ENCODE measurements at regions not wholly inside any gene's neighbourhood (a gene's known extent, or its start where the extent isn't known, plus 50 kb on each side); places are given as distances from the start of the nearest gene placed in this dataset.
"Not testable (repeated sequence)": the region's sequence is repeated elsewhere in the genome, so short reads cannot be mapped to it uniquely, and the experiment has no call there.

- Histone ChIP-seq H3K9ac (ENCODE audit: low read length) (no peak overlapping the region), H3K4me1 (ENCODE audit: low read length) (no peaks in the 10 kb centered on the region), H3K9me2 (replicated peaks; ENCODE audit: insufficient read depth, low read length) (no peaks in the 10 kb centered on the region), H4K20me1 (ENCODE audit: insufficient read depth, low read length) (no peaks in the 10 kb centered on the region), H2AFZ (ENCODE audit: low read length) (no peak overlapping the region), H3K9me3 (replicated peaks; ENCODE audit: insufficient read depth, low read length) (no peaks in the 10 kb centered on the region), H3K27me3 (replicated peaks; ENCODE audit: insufficient read depth, low read length) (no peaks in the 10 kb centered on the region), H3K27ac (ENCODE audit: low read length) (no peak overlapping the region), H3K4me2 (ENCODE audit: low read depth, low read length) (no peak overlapping the region), H3F3A (ENCODE audit: insufficient read depth, low read length) (no peaks in the 10 kb centered on the region), H3K79me2 (ENCODE audit: low read length) (no peaks in the 10 kb centered on the region), H3K36me3 (replicated peaks; ENCODE audit: insufficient read depth, low read length) (no peaks in the 10 kb centered on the region), H3K4me3 (ENCODE audit: low read length) (no peak overlapping the region)
- no peak for TF ChIP-seq CTCF (IDR thresholded peaks at IDR 0.05; ENCODE audit: low read length)
- no peak for TF ChIP-seq EZH2 (optimal IDR thresholded peaks at IDR 0.05; ENCODE audit: low read depth, low read length)
- no peak for TF ChIP-seq EZH2phosphoT487 (IDR thresholded peaks at IDR 0.05; ENCODE audit: low read length)
- no peak for DNase-seq
These were observed 1117.6 kb upstream of the SLC39A10 start for GRCh38 chr2:194539425-194539824.

GRCh38 chr2:194526121-194526520 is 1130.9 kb upstream of the SLC39A10 start:
- TF ChIP-seq EZH2 (optimal IDR thresholded peaks at IDR 0.05; ENCODE audit: low read depth, low read length), result no peak
- TF ChIP-seq EZH2phosphoT487 (IDR thresholded peaks at IDR 0.05; ENCODE audit: low read length), result no peak
- TF ChIP-seq CTCF (IDR thresholded peaks at IDR 0.05; ENCODE audit: low read length), result no peak
- H3K9me2 ChIP-seq (replicated peaks; ENCODE audit: insufficient read depth, low read length), result 0 out of 2 replicates have a peak, but pooled peaks cover 2% of the 10 kb centered on the region
- no peak overlapping the region for H2AFZ ChIP-seq (ENCODE audit: low read length)
- H3K79me2 ChIP-seq (ENCODE audit: low read length), result no peaks in the 10 kb centered on the region
- H3K9ac ChIP-seq (ENCODE audit: low read length), result no peak overlapping the region
- H3K36me3 ChIP-seq (replicated peaks; ENCODE audit: insufficient read depth, low read length), result no peaks in the 10 kb centered on the region
- H3K27me3 ChIP-seq (replicated peaks; ENCODE audit: insufficient read depth, low read length), result no peaks in the 10 kb centered on the region
- no peak overlapping the region for H3K27ac ChIP-seq (ENCODE audit: low read length)
- H3F3A ChIP-seq (ENCODE audit: insufficient read depth, low read length), result no peaks in the 10 kb centered on the region
- no peak for DNase-seq
- H3K4me2 ChIP-seq (ENCODE audit: low read depth, low read length), result no peak overlapping the region
- H3K4me3 ChIP-seq (ENCODE audit: low read length), result no peak overlapping the region
- no peaks in the 10 kb centered on the region for H3K9me3 ChIP-seq (replicated peaks; ENCODE audit: insufficient read depth, low read length)
- no peaks in the 10 kb centered on the region for H4K20me1 ChIP-seq (ENCODE audit: insufficient read depth, low read length)
- no peaks in the 10 kb centered on the region for H3K4me1 ChIP-seq (ENCODE audit: low read length)

GRCh38 chr2:194514281-194514680 is 1142.7 kb upstream of the SLC39A10 start:
- Histone ChIP-seq H4K20me1 (ENCODE audit: insufficient read depth, low read length) (no peaks in the 10 kb centered on the region), H3K9ac (ENCODE audit: low read length) (no peak overlapping the region), H3F3A (ENCODE audit: insufficient read depth, low read length) (no peaks in the 10 kb centered on the region), H3K9me2 (replicated peaks; ENCODE audit: insufficient read depth, low read length) (no peaks in the 10 kb centered on the region), H3K9me3 (replicated peaks; ENCODE audit: insufficient read depth, low read length) (no peaks in the 10 kb centered on the region), H3K27ac (ENCODE audit: low read length) (no peak overlapping the region), H3K79me2 (ENCODE audit: low read length) (no peaks in the 10 kb centered on the region), H3K27me3 (replicated peaks; ENCODE audit: insufficient read depth, low read length) (no peaks in the 10 kb centered on the region), H3K36me3 (replicated peaks; ENCODE audit: insufficient read depth, low read length) (no peaks in the 10 kb centered on the region), H3K4me3 (ENCODE audit: low read length) (no peak overlapping the region), H3K4me2 (ENCODE audit: low read depth, low read length) (no peak overlapping the region), H2AFZ (ENCODE audit: low read length) (no peak overlapping the region), H3K4me1 (ENCODE audit: low read length) (no peaks in the 10 kb centered on the region)
- DNase-seq, result no peak
- TF ChIP-seq EZH2phosphoT487 (IDR thresholded peaks at IDR 0.05; ENCODE audit: low read length) (no peak), EZH2 (optimal IDR thresholded peaks at IDR 0.05; ENCODE audit: low read depth, low read length) (no peak), CTCF (IDR thresholded peaks at IDR 0.05; ENCODE audit: low read length) (no peak)

DNA sequence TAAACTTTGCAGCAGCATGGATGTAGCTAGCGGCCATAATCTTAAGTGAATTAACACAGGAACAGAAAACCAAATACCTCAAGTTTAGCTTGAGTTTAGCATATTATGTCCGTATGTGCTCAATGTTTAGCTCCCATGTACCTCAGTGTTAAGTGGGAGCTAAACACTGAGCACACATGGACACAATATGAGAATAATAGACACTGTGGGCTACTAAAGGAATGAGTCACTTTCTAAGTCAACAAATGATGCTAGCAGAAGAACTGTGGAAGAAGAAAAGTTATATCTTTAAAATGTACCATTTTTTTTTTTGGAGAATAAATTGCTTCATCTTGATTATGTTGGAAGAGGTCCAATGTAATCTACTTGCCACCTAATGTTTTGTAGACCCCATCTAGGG is 1146.0 kb upstream of the SLC39A10 start:
- H3K4me2 ChIP-seq (ENCODE audit: low read depth, low read length); DNase-seq; H3K4me1 ChIP-seq (ENCODE audit: low read length): not testable (repeated sequence)

GRCh38 chr2:194504876-194505275 is 1152.2 kb upstream of the SLC39A10 start:
- not testable (repeated sequence) for H3K9me3 ChIP-seq (replicated peaks; ENCODE audit: insufficient read depth, low read length); H3K36me3 ChIP-seq (replicated peaks; ENCODE audit: insufficient read depth, low read length); H3K9ac ChIP-seq (ENCODE audit: low read length); H4K20me1 ChIP-seq (ENCODE audit: insufficient read depth, low read length); H3K9me2 ChIP-seq (replicated peaks; ENCODE audit: insufficient read depth, low read length); DNase-seq; H3K27me3 ChIP-seq (replicated peaks; ENCODE audit: insufficient read depth, low read length); H3F3A ChIP-seq (ENCODE audit: insufficient read depth, low read length); H3K27ac ChIP-seq (ENCODE audit: low read length); H3K4me1 ChIP-seq (ENCODE audit: low read length); H3K79me2 ChIP-seq (ENCODE audit: low read length); H2AFZ ChIP-seq (ENCODE audit: low read length); H3K4me2 ChIP-seq (ENCODE audit: low read depth, low read length); H3K4me3 ChIP-seq (ENCODE audit: low read length)

More for the DNA sequence above, 1146.0 kb upstream of the SLC39A10 start:
- not testable (repeated sequence) for H3K4me3 ChIP-seq (ENCODE audit: low read length); H4K20me1 ChIP-seq (ENCODE audit: insufficient read depth, low read length); H3K27ac ChIP-seq (ENCODE audit: low read length); H3K36me3 ChIP-seq (replicated peaks; ENCODE audit: insufficient read depth, low read length); H3K9me2 ChIP-seq (replicated peaks; ENCODE audit: insufficient read depth, low read length); H3K79me2 ChIP-seq (ENCODE audit: low read length); H3K9ac ChIP-seq (ENCODE audit: low read length); H2AFZ ChIP-seq (ENCODE audit: low read length); H3K27me3 ChIP-seq (replicated peaks; ENCODE audit: insufficient read depth, low read length); H3F3A ChIP-seq (ENCODE audit: insufficient read depth, low read length); H3K9me3 ChIP-seq (replicated peaks; ENCODE audit: insufficient read depth, low read length)
